22Rv1 (cell line): ENCODE measurements at regions not wholly inside any gene's neighbourhood (a gene's known extent, or its start where the extent isn't known, plus 50 kb on each side); places are given as distances from the start of the nearest gene placed in this dataset.
A peak's percentile ranks its signal among the peaks of the same experiment; 100 is the strongest.
"Not testable (repeated sequence)": the region's sequence is repeated elsewhere in the genome, so short reads cannot be mapped to it uniquely, and the experiment has no call there.

Experiments used
- H3K27ac ChIP-seq: fragments of 450-650 bp; 2 replicates; pipeline ENCODE4 v1.5.1; 2017
- CTCF ChIP-seq: fragments of 450-650 bp; IDR thresholded peaks from 2 replicates; pipeline ENCODE4 v1.5.1; 2017; ENCODE audit warnings: mild to moderate bottlenecking
- ZFX ChIP-seq: fragments of 450-650 bp; IDR thresholded peaks from 2 replicates; pipeline ENCODE4 v1.6.1; 2017; ENCODE audit warnings: antibody characterized with exemption, borderline replicate concordance

GRCh38 chr19:27971071-27971470 lies 1241.9 kb downstream of the UQCRFS1 start:
- no peak overlapping the region for H3K27ac ChIP-seq
- TF ChIP-seq CTCF (no peak), ZFX (no peak)

- TF ChIP-seq CTCF (peak; percentile 87), ZFX (no peak)
- no peak overlapping the region for H3K27ac ChIP-seq
Observed at GRCh38 chr19:27966390-27966816, 1246.5 kb downstream of the UQCRFS1 start.

GRCh38 chr19:27964185-27964584 lies 1248.8 kb downstream of the UQCRFS1 start:
- TF ChIP-seq CTCF (no peak), ZFX (no peak)
- no peak overlapping the region for H3K27ac ChIP-seq

- no peak overlapping the region for H3K27ac ChIP-seq
- no peak for TF ChIP-seq ZFX
- TF ChIP-seq CTCF: no peak
Observed at GRCh38 chr19:27962264-27962663, 1250.7 kb downstream of the UQCRFS1 start.

GRCh38 chr19:27955485-27956480 lies 1257.2 kb downstream of the UQCRFS1 start:
- TF ChIP-seq CTCF: no peak
- no peak overlapping the region for H3K27ac ChIP-seq

- not testable (repeated sequence) for H3K27ac ChIP-seq
Observed at GRCh38 chr19:27942607-27943006, 1270.3 kb downstream of the UQCRFS1 start.

GRCh38 chr19:27936139-27936538 lies 1276.8 kb downstream of the UQCRFS1 start:
- H3K27ac ChIP-seq: no peak overlapping the region
- TF ChIP-seq CTCF: no peak
- TF ChIP-seq ZFX: no peak
